Spleen (tissue), 11 donors: ENCODE measurements at regions not wholly inside any gene's neighbourhood (a gene's known extent, or its start where the extent isn't known, plus 50 kb on each side); places are given as distances from the start of the nearest gene placed in this dataset.

Experiments
- DNase-seq: peaks from one replicate; pipeline ENCODE4 v3.0.0-alpha.2; 2020
- H3K27ac ChIP-seq, 8 donors: fragments of 200-600 bp; sonication (generic) in 7 of 8; 1 replicate in 4 of 8; 2 replicates in 4 of 8; pipeline versions ENCODE4 v1.5.0 to v1.8.0; 2016 to 2021; ENCODE audit warnings: inconsistent platforms in 4 of 8, mild to moderate bottlenecking in 4 of 8, moderate library complexity in 1 of 8
- H3K27me3 ChIP-seq, 7 donors: fragments of 200-600 bp; sonication (generic) in 6 of 7; replicated peaks in 1 of 7; 1 replicate in 4 of 7; 2 replicates in 3 of 7; pipeline versions ENCODE4 v1.5.0 to v1.8.0; 2016 to 2021; ENCODE audit warnings: inconsistent platforms in 3 of 7, mild to moderate bottlenecking in 1 of 7
- H3K36me3 ChIP-seq, 6 donors: fragments of 200-600 bp; sonication (generic) in 5 of 6; 1 replicate in 4 of 6; 2 replicates in 2 of 6; pipeline versions ENCODE4 v1.5.0 to v1.8.0; 2016 to 2021; ENCODE audit warnings: inconsistent platforms in 2 of 6
- H3K4me1 ChIP-seq, 6 donors: fragments of 200-600 bp; sonication (generic) in 5 of 6; 1 replicate in 3 of 6; 2 replicates in 3 of 6; pipeline versions ENCODE4 v1.5.0 to v1.8.0; 2016 to 2021; ENCODE audit warnings: inconsistent platforms in 3 of 6
- H3K4me3 ChIP-seq, 8 donors: fragments of 200-600 bp; sonication (generic) in 7 of 8; 1 replicate in 4 of 8; 2 replicates in 4 of 8; pipeline versions ENCODE4 v1.5.0 to v1.8.0; 2016 to 2021; ENCODE audit warnings: inconsistent platforms in 4 of 8, mild to moderate bottlenecking in 4 of 8, moderate library complexity in 2 of 8
- H3K9me3 ChIP-seq, 8 donors: fragments of 200-600 bp; sonication (generic) in 7 of 8; 1 replicate in 4 of 8; 2 replicates in 4 of 8; pipeline versions ENCODE4 v1.5.0 to v1.8.0; 2016 to 2021; ENCODE audit warnings: inconsistent platforms in 4 of 8
- CTCF ChIP-seq, 11 experiments: fragments of 200-600 bp in 7 of 11; fragments of 450-650 bp in 4 of 11; sonication (generic) in 4 of 11; IDR thresholded peaks in 8 of 11; conservative IDR thresholded peaks in 3 of 11; 1 replicate in 7 of 11; 2 replicates in 4 of 11; pipeline versions ENCODE4 v1.4.0 to v1.8.0; 2016 to 2021; ENCODE audit warnings: antibody characterized with exemption in 11 of 11, inconsistent platforms in 4 of 11, mild to moderate bottlenecking in 1 of 11
- POLR2A ChIP-seq, 3 donors: fragments of 450-650 bp; IDR thresholded peaks; one replicate each; pipeline ENCODE4 v1.5.1; 2017; ENCODE audit warnings: antibody characterized with exemption in 3 of 3, mild to moderate bottlenecking in 1 of 3
- POLR2AphosphoS5 ChIP-seq, 3 donors: sonication (generic); formaldehyde crosslinking; IDR thresholded peaks; one replicate each; pipeline ENCODE4 v1.5.1; 2017; ENCODE audit warnings: antibody characterized with exemption in 3 of 3
- WGBS, 5 donors: extraction: QIAGEN DNeasy Blood & Tissue Kit in 3 of 5; methylation state at CpG; one replicate each; pipeline versions ENCODE4 v1.1.5 to v1.1.7; 2013 to 2018; 5-methylcytosine and 5-hydroxymethylcytosine counted together
- intact Hi-C: fragments of 100-400 bp; cut with DNase I; formaldehyde crosslinking; loops from one replicate; pipeline ENCODE4 v1.15.0; 2023; ENCODE audit warnings: low total_unique reads
- donor health status: healthy with polysubstance abuse.
- donor health status: DM: no; HTN: no; CAD: no; lungs with moderate emphysema.
- donor health status: DM: no; HTN: no; CAD: no.
- donor health status: Bipolar disorder and iron deficiency.
- donor health status: healthy.
- donor health status: DM: no; HTN: no; CAD: no.
- donor health status: DM: yes; HTN: yes; CAD: no.

- no peak for DNase-seq
- no peaks in the 10 kb centered on the region for H3K4me1 ChIP-seq
- peaks cover 0 to 19% (median 12%) of the 10 kb centered on the region in 8 donors for H3K9me3 ChIP-seq
- no peak overlapping the region for H3K27ac ChIP-seq
- TF ChIP-seq POLR2AphosphoS5 (IDR thresholded peaks at IDR 0.05), result no peak
- TF ChIP-seq CTCF (IDR thresholded peaks at IDR 0.05 in 8 of 11, conservative IDR thresholded peaks at IDR 0.05 in 3 of 11), result no peak
- no peak for TF ChIP-seq POLR2A (IDR thresholded peaks at IDR 0.05)
- H3K36me3 ChIP-seq, result no peaks in the 10 kb centered on the region
- H3K27me3 ChIP-seq, result no peaks in the 10 kb centered on the region
- intact Hi-C loops, result no loop called here
- 92 to 100% (median 95%) methylated on average over 1 of the region's 1 CpG for WGBS, 5 donors
- H3K4me3 ChIP-seq, result no peak overlapping the region
Measured at GRCh38 chr20:60400567-60400966, 442.3 kb downstream of the CDH26 start.

- TF ChIP-seq CTCF (IDR thresholded peaks at IDR 0.05 in 8 of 11, conservative IDR thresholded peaks at IDR 0.05 in 3 of 11) (no peak), POLR2AphosphoS5 (IDR thresholded peaks at IDR 0.05) (no peak), POLR2A (IDR thresholded peaks at IDR 0.05) (no peak)
- H3K4me1 ChIP-seq, result no peaks in the 10 kb centered on the region
- H3K27ac ChIP-seq, result no peak overlapping the region
- no peaks in the 10 kb centered on the region for H3K36me3 ChIP-seq
- H3K9me3 ChIP-seq, result peaks cover 0 to 19% (median 12%) of the 10 kb centered on the region in 8 donors
- no peaks in the 10 kb centered on the region for H3K27me3 ChIP-seq
- H3K4me3 ChIP-seq, result no peak overlapping the region
- 73 to 80% (median 77%) methylated on average over 8 of the region's 8 CpGs for WGBS, 5 donors
- intact Hi-C loops, result no loop called here
- DNase-seq, result no peak
Measured at GRCh38 chr20:60402189-60403058, 444.2 kb downstream of the CDH26 start.

GRCh38 chr20:60403105-60403741, 445.0 kb downstream of the CDH26 start:
- Histone ChIP-seq H3K36me3 (no peaks in the 10 kb centered on the region), H3K4me3 (no peak overlapping the region), H3K9me3 (peaks cover 0 to 19% (median 12%) of the 10 kb centered on the region in 8 donors), H3K4me1 (no peaks in the 10 kb centered on the region), H3K27ac (no peak overlapping the region), H3K27me3 (no peaks in the 10 kb centered on the region)
- intact Hi-C loops, result no loop called here
- DNase-seq, result no peak
- WGBS, 5 donors, result 71 to 86% (median 79%) methylated on average over 8 of the region's 8 CpGs
- TF ChIP-seq POLR2AphosphoS5 (IDR thresholded peaks at IDR 0.05) (no peak), POLR2A (IDR thresholded peaks at IDR 0.05) (no peak), CTCF (IDR thresholded peaks at IDR 0.05 in 8 of 11, conservative IDR thresholded peaks at IDR 0.05 in 3 of 11) (no peak)
